GM21576 (cell line): ENCODE measurements at regions not wholly inside any gene's neighbourhood (a gene's known extent, or its start where the extent isn't known, plus 50 kb on each side); places are given as distances from the start of the nearest gene placed in this dataset.

ENCODE experiments used
- ATAC-seq: cut with Tn5 transposase; IDR thresholded peaks from one replicate; pipeline ENCODE4 v1.9.1; 2021; ENCODE audit warnings: mild to moderate bottlenecking, moderate library complexity; ENCODE audit not compliant: unreplicated experiment

DNA sequence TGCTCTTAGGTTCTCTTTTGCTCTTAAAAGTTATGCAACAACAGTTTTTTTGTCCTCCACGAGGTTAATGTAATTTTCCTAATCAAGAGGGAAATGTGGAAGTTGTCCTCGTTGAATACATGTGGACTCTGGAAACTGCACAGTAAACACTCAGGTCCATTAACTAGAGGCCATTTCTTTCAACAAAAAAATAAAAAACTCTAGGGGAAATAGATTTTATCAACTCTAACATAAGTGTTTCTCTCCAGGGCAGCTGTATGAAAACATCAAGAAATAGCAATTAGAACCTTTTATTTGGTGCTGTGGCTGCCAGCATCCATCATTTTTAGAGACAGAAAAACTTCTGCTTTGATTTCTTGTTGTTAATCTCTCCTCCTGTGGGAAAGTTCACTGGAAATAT, 288.6 kb downstream of the ICE1 start:
- ATAC-seq = no peak

- ATAC-seq = no peak
Observed at GRCh38 chr5:5710471-5710870, 288.0 kb downstream of the ICE1 start.

GRCh38 chr5:5708367-5708919, 286.0 kb downstream of the ICE1 start:
- ATAC-seq = no peak

GRCh38 chr5:5705010-5705409, 282.5 kb downstream of the ICE1 start:
- ATAC-seq = no peak

DNA sequence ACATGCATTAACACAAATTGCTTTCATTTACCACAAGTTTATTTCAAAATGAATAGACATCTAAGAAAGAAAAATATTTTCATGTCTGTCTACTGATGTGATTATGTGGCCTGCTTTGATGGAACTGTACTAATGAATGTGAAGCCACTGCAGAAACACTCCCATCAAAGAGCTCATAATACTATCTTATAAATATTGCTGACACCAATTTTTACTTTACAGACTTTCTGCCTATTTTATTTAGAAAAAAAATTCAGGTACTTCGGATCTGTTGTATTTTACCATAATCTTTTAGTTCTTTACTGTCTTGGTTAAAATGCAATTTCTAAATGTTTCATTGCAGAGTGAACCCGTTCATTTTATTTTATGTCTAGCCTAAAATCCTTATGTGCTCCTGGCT, 281.9 kb downstream of the ICE1 start:
- ATAC-seq = no peak

DNA sequence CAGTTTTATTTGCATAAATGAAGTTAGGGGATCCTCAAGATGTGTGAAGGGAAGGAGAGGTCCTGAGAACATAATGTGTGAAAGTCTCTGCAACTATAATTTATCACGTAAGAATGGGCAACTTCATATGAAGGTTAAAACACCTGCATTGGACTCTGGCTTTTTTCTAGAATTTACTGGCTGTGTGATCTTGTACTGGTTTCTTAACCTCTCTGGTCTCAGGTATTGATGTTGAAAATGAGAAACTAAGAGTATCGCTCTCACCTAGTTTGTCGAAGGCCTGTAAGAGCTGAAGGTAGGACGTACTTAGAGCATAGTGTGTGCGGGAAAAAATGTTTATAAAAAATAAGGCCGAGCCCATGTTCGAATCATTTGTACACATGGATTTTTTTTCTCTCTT, 280.5 kb downstream of the ICE1 start:
- ATAC-seq = no peak

- no peak for ATAC-seq
Observed at GRCh38 chr5:5700549-5700948, 278.1 kb downstream of the ICE1 start.

GRCh38 chr5:5699062-5699461, 276.6 kb downstream of the ICE1 start:
- ATAC-seq = no peak

DNA sequence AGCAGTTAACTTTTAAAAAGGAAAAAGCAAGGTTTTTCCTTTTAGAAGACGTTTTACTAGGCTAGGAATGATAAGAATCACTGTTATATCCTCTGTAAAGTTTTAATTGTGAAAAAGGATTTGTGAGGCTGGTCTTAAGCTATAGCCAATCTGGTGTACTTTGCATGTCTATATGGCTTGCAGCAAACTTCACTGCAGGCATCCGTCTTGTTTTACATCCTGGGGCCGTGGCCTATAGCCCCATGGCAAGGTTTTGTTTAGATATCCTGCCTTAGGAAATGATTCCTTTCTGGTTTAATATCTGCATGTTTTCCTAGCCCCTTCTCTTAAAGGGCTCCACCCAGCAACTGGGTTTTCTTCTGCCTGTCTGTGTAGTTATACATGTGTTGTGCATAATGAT, 272.8 kb downstream of the ICE1 start:
- no peak for ATAC-seq

- ATAC-seq = no peak
Observed at GRCh38 chr5:5688925-5689310, 266.4 kb downstream of the ICE1 start.

GRCh38 chr5:5688194-5688924, 265.9 kb downstream of the ICE1 start:
- ATAC-seq = no peak

DNA sequence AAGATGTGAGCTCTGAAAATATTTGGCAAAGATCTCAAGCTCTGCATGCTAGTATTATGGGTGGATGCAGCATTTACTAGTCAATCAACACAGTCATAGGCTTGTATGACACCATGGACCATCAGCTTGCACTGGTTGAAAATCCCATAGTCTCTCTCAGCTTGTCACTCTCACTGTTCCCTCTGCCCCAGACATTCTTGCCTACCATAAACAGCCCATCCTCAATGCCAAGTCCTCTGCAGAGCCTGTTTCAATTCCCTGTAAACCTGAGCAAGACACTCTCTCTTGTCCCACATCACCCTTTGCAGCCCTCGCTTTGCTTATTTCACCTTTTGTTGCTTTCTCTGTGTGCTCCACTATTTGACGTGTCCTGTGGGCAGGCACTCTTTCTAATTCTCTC, 264.6 kb downstream of the ICE1 start:
- no peak for ATAC-seq

GRCh38 chr5:5686356-5686755, 263.9 kb downstream of the ICE1 start:
- no peak for ATAC-seq

DNA sequence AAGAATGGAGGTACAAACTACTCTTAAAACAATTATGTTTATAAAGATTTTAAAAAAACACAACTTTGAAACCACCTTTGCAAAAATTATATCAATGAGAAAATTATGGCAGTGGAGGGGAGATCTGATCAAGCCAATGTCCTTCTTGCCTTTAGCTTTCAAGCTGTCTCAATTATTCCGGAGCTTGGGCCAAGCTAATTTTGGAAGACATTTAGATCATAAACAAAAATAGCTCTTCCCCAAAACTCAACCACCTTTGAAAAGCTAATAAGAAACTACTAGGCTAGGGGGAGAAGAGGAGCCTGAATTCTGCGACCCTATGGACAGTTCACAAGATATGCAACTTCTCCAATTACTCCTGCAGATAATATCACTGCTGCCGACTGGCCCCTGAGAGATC, 263.3 kb downstream of the ICE1 start:
- ATAC-seq = no peak

DNA sequence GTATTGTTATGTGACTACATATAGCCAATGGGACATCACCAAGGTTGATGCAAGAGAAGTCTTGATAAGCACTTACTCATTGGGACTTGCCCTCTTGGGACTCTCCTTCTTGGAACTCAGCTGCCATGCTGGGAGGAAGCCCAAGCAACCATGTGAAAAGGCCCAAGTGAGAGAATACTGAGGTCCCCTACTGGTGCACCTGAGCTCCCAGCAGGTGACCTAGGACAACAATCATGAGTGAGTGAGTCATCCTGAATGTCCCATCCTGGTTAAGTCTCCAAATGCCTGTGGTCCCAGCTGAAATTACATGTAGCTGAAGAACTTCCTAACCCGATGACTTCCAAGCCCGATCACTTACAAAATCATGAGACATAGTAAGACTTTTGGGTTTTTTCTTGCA, 260.7 kb downstream of the ICE1 start:
- ATAC-seq = no peak

- ATAC-seq = no peak
Observed at GRCh38 chr5:5678909-5679308, 256.4 kb downstream of the ICE1 start.

- ATAC-seq = no peak
Observed at GRCh38 chr5:5677738-5678137, 255.3 kb downstream of the ICE1 start.

DNA sequence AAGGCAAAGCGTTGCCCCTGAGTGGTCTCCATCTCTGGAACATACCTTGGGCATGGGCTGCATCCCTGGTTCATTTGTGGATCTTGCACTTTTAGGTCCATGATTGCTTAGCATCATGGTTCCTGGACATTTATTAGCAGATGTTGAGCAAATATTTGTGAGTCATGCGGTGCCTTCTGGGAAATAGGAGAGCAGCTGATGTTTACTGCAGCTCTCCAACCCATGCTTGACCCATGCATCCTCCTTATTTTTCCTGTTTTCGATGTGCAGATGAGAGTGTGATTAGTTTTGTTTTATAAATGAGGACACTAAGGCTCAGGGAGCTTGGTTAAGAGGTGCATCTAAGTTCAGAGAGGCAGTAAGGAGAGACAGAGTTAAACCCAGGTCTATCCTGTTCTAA, 253.7 kb downstream of the ICE1 start:
- ATAC-seq = no peak

GRCh38 chr5:5675511-5675910, 253.0 kb downstream of the ICE1 start:
- no peak for ATAC-seq

- no peak for ATAC-seq
Observed at GRCh38 chr5:5671823-5672222, 249.3 kb downstream of the ICE1 start.

DNA sequence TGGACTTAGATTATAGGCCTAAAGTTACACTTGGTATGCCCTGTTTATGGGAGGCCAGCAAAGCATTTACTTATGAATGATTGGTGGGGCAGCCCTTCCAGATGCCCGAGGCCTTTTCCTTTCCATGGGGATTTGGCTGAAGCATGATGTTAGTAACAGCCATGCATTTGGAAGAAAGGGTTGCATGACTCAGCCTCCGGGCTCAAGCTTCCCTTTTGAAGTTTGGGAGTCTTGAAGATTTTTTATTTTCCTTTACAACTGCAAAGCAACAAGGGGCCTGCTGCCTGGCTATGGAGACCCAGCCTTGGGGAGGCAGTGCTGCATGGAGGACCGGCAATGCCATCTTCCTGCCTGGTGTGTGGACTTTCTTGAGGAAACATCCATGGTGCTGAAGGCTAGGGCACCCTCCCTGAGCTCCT, 244.7 kb downstream of the ICE1 start:
- ATAC-seq = no peak

GRCh38 chr5:5666369-5666768, 243.9 kb downstream of the ICE1 start:
- no peak for ATAC-seq

GRCh38 chr5:5666076-5666365, 243.5 kb downstream of the ICE1 start:
- ATAC-seq = no peak
